GM12878 (cell line): ENCODE measurements at regions not wholly inside any gene's neighbourhood (a gene's known extent, or its start where the extent isn't known, plus 50 kb on each side); places are given as distances from the start of the nearest gene placed in this dataset.

Source experiments
- E2F8 ChIP-seq: fragments of 450-650 bp; IDR thresholded peaks from 2 replicates; pipeline ENCODE4 v1.6.1; 2018; ENCODE audit warnings: mild to moderate bottlenecking, low read depth, moderate library complexity; ENCODE audit not compliant: partially characterized antibody
- E4F1 ChIP-seq: fragments of 450-650 bp; IDR thresholded peaks from 2 replicates; pipeline ENCODE4 v1.6.1; 2018; ENCODE audit warnings: borderline replicate concordance, mild to moderate bottlenecking; ENCODE audit not compliant: partially characterized antibody
- IKZF1 ChIP-seq: fragments of 450-650 bp; conservative IDR thresholded peaks from 2 replicates; pipeline ENCODE4 v1.6.1; 2017; ENCODE audit warnings: antibody characterized with exemption, mild to moderate bottlenecking
- LARP7 ChIP-seq: fragments of 450-650 bp; IDR thresholded peaks from 2 replicates; pipeline ENCODE4 v1.6.1; 2017; ENCODE audit warnings: mild to moderate bottlenecking
- NR2F1 ChIP-seq: fragments of 450-650 bp; conservative IDR thresholded peaks from 2 replicates; pipeline ENCODE4 v1.6.1; 2017; ENCODE audit warnings: mild to moderate bottlenecking
- POLR2A ChIP-seq: IDR thresholded peaks from 2 replicates; pipeline ENCODE4 v1.6.1; 2011; ENCODE audit warnings: low read depth, mild to moderate bottlenecking, low read length
- RELA ChIP-seq: fragments of 450-650 bp; IDR thresholded peaks from 2 replicates; pipeline ENCODE4 v1.8.0; 2014; ENCODE audit warnings: borderline replicate concordance; ENCODE audit not compliant: partially characterized antibody
- TCF7 ChIP-seq: IDR thresholded peaks from 2 replicates; pipeline ENCODE4 v1.6.1; 2014; ENCODE audit warnings: antibody characterized with exemption, borderline replicate concordance
- TF ChIP-seq, protein P1 (sequence below): IDR thresholded peaks from 2 replicates; pipeline ENCODE4 v1.6.1; 2012; ENCODE audit warnings: improper control_type of control experiment, low read depth, low read length; ENCODE audit not compliant: insufficient replicate concordance
- TF ChIP-seq, protein P2 (sequence below): IDR thresholded peaks from 2 replicates; pipeline ENCODE4 v1.6.1; 2012; ENCODE audit warnings: mild to moderate bottlenecking, low read depth, low read length

DNA sequence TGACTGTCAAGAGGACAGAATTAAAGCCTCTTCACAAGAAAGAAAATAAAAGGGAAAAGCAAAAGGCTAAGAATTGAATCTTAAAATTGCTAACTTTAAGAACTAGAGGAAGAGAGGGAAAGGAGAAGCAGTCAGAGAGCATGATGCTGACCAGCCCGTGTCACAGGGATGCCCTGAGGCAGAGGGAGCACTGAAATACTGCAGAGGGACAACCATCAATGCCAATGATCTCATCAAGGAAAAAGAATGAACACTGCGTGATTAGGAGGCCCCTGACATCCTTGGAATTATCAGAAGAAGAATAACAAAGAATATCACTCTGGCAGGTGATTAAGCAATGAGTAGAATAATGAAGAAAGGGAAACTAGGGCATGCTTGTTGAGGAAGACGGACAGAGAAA, 252.2 kb upstream of the GRIP1 start (continued):
- TF ChIP-seq, protein P1, sequence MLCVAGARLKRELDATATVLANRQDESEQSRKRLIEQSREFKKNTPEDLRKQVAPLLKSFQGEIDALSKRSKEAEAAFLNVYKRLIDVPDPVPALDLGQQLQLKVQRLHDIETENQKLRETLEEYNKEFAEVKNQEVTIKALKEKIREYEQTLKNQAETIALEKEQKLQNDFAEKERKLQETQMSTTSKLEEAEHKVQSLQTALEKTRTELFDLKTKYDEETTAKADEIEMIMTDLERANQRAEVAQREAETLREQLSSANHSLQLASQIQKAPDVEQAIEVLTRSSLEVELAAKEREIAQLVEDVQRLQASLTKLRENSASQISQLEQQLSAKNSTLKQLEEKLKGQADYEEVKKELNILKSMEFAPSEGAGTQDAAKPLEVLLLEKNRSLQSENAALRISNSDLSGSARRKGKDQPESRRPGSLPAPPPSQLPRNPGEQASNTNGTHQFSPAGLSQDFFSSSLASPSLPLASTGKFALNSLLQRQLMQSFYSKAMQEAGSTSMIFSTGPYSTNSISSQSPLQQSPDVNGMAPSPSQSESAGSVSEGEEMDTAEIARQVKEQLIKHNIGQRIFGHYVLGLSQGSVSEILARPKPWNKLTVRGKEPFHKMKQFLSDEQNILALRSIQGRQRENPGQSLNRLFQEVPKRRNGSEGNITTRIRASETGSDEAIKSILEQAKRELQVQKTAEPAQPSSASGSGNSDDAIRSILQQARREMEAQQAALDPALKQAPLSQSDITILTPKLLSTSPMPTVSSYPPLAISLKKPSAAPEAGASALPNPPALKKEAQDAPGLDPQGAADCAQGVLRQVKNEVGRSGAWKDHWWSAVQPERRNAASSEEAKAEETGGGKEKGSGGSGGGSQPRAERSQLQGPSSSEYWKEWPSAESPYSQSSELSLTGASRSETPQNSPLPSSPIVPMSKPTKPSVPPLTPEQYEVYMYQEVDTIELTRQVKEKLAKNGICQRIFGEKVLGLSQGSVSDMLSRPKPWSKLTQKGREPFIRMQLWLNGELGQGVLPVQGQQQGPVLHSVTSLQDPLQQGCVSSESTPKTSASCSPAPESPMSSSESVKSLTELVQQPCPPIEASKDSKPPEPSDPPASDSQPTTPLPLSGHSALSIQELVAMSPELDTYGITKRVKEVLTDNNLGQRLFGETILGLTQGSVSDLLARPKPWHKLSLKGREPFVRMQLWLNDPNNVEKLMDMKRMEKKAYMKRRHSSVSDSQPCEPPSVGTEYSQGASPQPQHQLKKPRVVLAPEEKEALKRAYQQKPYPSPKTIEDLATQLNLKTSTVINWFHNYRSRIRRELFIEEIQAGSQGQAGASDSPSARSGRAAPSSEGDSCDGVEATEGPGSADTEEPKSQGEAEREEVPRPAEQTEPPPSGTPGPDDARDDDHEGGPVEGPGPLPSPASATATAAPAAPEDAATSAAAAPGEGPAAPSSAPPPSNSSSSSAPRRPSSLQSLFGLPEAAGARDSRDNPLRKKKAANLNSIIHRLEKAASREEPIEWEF = no peak
- TF ChIP-seq E4F1 = no peak
- TF ChIP-seq, protein P2, sequence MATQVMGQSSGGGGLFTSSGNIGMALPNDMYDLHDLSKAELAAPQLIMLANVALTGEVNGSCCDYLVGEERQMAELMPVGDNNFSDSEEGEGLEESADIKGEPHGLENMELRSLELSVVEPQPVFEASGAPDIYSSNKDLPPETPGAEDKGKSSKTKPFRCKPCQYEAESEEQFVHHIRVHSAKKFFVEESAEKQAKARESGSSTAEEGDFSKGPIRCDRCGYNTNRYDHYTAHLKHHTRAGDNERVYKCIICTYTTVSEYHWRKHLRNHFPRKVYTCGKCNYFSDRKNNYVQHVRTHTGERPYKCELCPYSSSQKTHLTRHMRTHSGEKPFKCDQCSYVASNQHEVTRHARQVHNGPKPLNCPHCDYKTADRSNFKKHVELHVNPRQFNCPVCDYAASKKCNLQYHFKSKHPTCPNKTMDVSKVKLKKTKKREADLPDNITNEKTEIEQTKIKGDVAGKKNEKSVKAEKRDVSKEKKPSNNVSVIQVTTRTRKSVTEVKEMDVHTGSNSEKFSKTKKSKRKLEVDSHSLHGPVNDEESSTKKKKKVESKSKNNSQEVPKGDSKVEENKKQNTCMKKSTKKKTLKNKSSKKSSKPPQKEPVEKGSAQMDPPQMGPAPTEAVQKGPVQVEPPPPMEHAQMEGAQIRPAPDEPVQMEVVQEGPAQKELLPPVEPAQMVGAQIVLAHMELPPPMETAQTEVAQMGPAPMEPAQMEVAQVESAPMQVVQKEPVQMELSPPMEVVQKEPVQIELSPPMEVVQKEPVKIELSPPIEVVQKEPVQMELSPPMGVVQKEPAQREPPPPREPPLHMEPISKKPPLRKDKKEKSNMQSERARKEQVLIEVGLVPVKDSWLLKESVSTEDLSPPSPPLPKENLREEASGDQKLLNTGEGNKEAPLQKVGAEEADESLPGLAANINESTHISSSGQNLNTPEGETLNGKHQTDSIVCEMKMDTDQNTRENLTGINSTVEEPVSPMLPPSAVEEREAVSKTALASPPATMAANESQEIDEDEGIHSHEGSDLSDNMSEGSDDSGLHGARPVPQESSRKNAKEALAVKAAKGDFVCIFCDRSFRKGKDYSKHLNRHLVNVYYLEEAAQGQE = no peak
- no peak for TF ChIP-seq RELA
- no peak for TF ChIP-seq NR2F1
- no peak for TF ChIP-seq LARP7
- TF ChIP-seq TCF7 = no peak
- TF ChIP-seq IKZF1 = no peak
- no peak for TF ChIP-seq E2F8
- no peak for TF ChIP-seq POLR2A
- TF ChIP-seq, all 136 proteins: peak for 0
